Glutamatergic neuron (in vitro differentiated cells): ENCODE measurements at regions not wholly inside any gene's neighbourhood (a gene's known extent, or its start where the extent isn't known, plus 50 kb on each side); places are given as distances from the start of the nearest gene placed in this dataset.

Experiments
- DNase-seq: peaks from one replicate; pipeline ENCODE4 v3.0.0; 2022
- H3K27ac Mint-ChIP-seq: one replicate; pipeline ENCODE4 v1.8.0; 2020; ENCODE audit warnings: mild to moderate bottlenecking, mixed read lengths, inconsistent platforms; ENCODE audit not compliant: unreplicated experiment
- H3K27me3 Mint-ChIP-seq: one replicate; pipeline ENCODE4 v1.8.0; 2020; ENCODE audit warnings: mild to moderate bottlenecking, moderate library complexity, mixed read lengths, inconsistent platforms; ENCODE audit not compliant: unreplicated experiment
- H3K36me3 Mint-ChIP-seq: one replicate; pipeline ENCODE4 v1.8.0; 2020; ENCODE audit warnings: mild to moderate bottlenecking, mixed read lengths, inconsistent platforms; ENCODE audit not compliant: unreplicated experiment
- H3K4me1 Mint-ChIP-seq: one replicate; pipeline ENCODE4 v1.8.0; 2020; ENCODE audit warnings: mild to moderate bottlenecking, low read depth, mixed read lengths, inconsistent platforms; ENCODE audit not compliant: unreplicated experiment
- H3K4me3 Mint-ChIP-seq: one replicate; pipeline ENCODE4 v1.8.0; 2020; ENCODE audit warnings: mild to moderate bottlenecking, mixed read lengths, inconsistent platforms; ENCODE audit not compliant: unreplicated experiment
- H3K9me3 Mint-ChIP-seq: one replicate; pipeline ENCODE4 v1.8.0; 2020; ENCODE audit warnings: mild to moderate bottlenecking, moderate library complexity, mixed read lengths, inconsistent platforms; ENCODE audit not compliant: unreplicated experiment
- CTCF ChIP-seq: fragments of 200-600 bp; sonication (generic); IDR thresholded peaks from one replicate; pipeline ENCODE4 v1.5.0; 2021; ENCODE audit not compliant: partially characterized antibody, unreplicated experiment

- Mint-ChIP-seq H3K4me1 (no peaks in the 10 kb centered on the region), H3K27ac (no peak overlapping the region), H3K4me3 (no peak overlapping the region), H3K36me3 (no peaks in the 10 kb centered on the region), H3K9me3 (peaks cover 2% of the 10 kb centered on the region), H3K27me3 (no peaks in the 10 kb centered on the region)
- no peak for TF ChIP-seq CTCF
- no peak for DNase-seq
Measured at GRCh38 chr2:199011908-199012307, 445.8 kb downstream of the SATB2 start.

- no peak overlapping the region for H3K4me3 Mint-ChIP-seq
- no peaks in the 10 kb centered on the region for H3K9me3 Mint-ChIP-seq
- TF ChIP-seq CTCF = no peak
- DNase-seq = no peak
- H3K27me3 Mint-ChIP-seq = peaks cover 2% of the 10 kb centered on the region
- no peaks in the 10 kb centered on the region for H3K36me3 Mint-ChIP-seq
- H3K4me1 Mint-ChIP-seq = no peaks in the 10 kb centered on the region
- no peak overlapping the region for H3K27ac Mint-ChIP-seq
Measured at GRCh38 chr2:198994678-198995077, 463.1 kb downstream of the SATB2 start.

GRCh38 chr2:198991431-198991830, 466.3 kb downstream of the SATB2 start:
- no peaks in the 10 kb centered on the region for H3K27me3 Mint-ChIP-seq
- peaks cover 2% of the 10 kb centered on the region for H3K9me3 Mint-ChIP-seq
- no peak for DNase-seq
- H3K4me1 Mint-ChIP-seq = no peaks in the 10 kb centered on the region
- H3K4me3 Mint-ChIP-seq = no peak overlapping the region
- H3K36me3 Mint-ChIP-seq = peaks cover under 1% of the 10 kb centered on the region
- no peak overlapping the region for H3K27ac Mint-ChIP-seq
- no peak for TF ChIP-seq CTCF

GRCh38 chr2:198975779-198976178, 482.0 kb downstream of the SATB2 start:
- TF ChIP-seq CTCF = no peak
- peaks cover 17% of the 10 kb centered on the region for H3K36me3 Mint-ChIP-seq
- H3K4me3 Mint-ChIP-seq = no peak overlapping the region
- peaks cover 2% of the 10 kb centered on the region for H3K9me3 Mint-ChIP-seq
- H3K27ac Mint-ChIP-seq = no peak overlapping the region
- H3K4me1 Mint-ChIP-seq = no peaks in the 10 kb centered on the region
- no peaks in the 10 kb centered on the region for H3K27me3 Mint-ChIP-seq
- no peak for DNase-seq

- Mint-ChIP-seq H3K27me3 (no peaks in the 10 kb centered on the region), H3K27ac (no peak overlapping the region), H3K4me1 (no peaks in the 10 kb centered on the region), H3K4me3 (no peak overlapping the region), H3K36me3 (peaks cover 17% of the 10 kb centered on the region), H3K9me3 (peaks cover 2% of the 10 kb centered on the region)
- DNase-seq = no peak
- no peak for TF ChIP-seq CTCF
Measured at GRCh38 chr2:198973785-198974184, 484.0 kb downstream of the SATB2 start.
